ENCODE measurements at regions not wholly inside any gene's neighbourhood (a gene's known extent, or its start where the extent isn't known, plus 50 kb on each side); places are given as distances from the start of the nearest gene placed in this dataset.

- TF ChIP-seq CTCF (IDR thresholded peaks at IDR 0.05; ENCODE audit: low read depth, low read length, poor library complexity, severe bottlenecking) (no peak), EZH2phosphoT487 (IDR thresholded peaks at IDR 0.05; ENCODE audit: borderline replicate concordance, low read length) (no peak)
Measured at GRCh38 chr2:120403676-120404075, 57.7 kb downstream of the INHBB start.
